ENCODE measurements at regions not wholly inside any gene's neighbourhood (a gene's known extent, or its start where the extent isn't known, plus 50 kb on each side); places are given as distances from the start of the nearest gene placed in this dataset.

DNA sequence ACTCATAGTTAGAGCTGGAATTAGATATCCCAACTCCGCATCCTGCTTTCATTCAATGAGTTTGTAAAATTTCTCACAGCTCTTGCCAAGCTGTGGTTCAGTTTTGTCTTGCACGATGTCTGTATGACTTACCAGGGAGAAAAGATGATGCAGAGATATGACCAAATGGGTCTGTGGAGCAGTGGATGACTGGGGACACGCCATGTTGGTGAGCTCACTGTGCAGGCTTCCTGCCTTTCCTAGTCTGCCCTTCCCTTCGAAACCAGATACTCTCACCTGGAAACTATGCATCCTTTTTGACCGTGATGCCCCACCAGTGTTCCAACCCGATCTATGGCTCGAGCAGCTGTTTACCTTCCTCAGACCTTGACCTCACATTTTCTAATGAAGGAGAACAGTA lies 262.7 kb upstream of the BMP2 start:
- H3K27ac Mint-ChIP-seq, result no peak overlapping the region

GRCh38 chr20:6504179-6504578 lies 263.3 kb upstream of the BMP2 start:
- CTCF ChIA-PET, result no interaction called here

More for the DNA sequence above, 262.7 kb upstream of the BMP2 start:
- no peaks in the 10 kb centered on the region for H3K4me1 Mint-ChIP-seq
- DNase-seq (ENCODE audit: low spot score) (no peak), ATAC-seq (no peak)
- POLR2A ChIA-PET, result no interaction called here
- H3K36me3 Mint-ChIP-seq, result no peaks in the 10 kb centered on the region
- H3K9me3 Mint-ChIP-seq, result peaks cover 6% of the 10 kb centered on the region; the same call in 1 of the 2 replicates
- no peak overlapping the region for H3K4me3 Mint-ChIP-seq
- CTCF ChIA-PET, result no interaction called here
- no peaks in the 10 kb centered on the region for H3K27me3 Mint-ChIP-seq (ENCODE audit: low read depth)
- TF ChIP-seq, protein P1, sequence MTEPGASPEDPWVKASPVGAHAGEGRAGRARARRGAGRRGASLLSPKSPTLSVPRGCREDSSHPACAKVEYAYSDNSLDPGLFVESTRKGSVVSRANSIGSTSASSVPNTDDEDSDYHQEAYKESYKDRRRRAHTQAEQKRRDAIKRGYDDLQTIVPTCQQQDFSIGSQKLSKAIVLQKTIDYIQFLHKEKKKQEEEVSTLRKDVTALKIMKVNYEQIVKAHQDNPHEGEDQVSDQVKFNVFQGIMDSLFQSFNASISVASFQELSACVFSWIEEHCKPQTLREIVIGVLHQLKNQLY (CRISPR knock-in tag; IDR thresholded peaks at IDR 0.05), result no peak
- TF ChIP-seq, protein P2, sequence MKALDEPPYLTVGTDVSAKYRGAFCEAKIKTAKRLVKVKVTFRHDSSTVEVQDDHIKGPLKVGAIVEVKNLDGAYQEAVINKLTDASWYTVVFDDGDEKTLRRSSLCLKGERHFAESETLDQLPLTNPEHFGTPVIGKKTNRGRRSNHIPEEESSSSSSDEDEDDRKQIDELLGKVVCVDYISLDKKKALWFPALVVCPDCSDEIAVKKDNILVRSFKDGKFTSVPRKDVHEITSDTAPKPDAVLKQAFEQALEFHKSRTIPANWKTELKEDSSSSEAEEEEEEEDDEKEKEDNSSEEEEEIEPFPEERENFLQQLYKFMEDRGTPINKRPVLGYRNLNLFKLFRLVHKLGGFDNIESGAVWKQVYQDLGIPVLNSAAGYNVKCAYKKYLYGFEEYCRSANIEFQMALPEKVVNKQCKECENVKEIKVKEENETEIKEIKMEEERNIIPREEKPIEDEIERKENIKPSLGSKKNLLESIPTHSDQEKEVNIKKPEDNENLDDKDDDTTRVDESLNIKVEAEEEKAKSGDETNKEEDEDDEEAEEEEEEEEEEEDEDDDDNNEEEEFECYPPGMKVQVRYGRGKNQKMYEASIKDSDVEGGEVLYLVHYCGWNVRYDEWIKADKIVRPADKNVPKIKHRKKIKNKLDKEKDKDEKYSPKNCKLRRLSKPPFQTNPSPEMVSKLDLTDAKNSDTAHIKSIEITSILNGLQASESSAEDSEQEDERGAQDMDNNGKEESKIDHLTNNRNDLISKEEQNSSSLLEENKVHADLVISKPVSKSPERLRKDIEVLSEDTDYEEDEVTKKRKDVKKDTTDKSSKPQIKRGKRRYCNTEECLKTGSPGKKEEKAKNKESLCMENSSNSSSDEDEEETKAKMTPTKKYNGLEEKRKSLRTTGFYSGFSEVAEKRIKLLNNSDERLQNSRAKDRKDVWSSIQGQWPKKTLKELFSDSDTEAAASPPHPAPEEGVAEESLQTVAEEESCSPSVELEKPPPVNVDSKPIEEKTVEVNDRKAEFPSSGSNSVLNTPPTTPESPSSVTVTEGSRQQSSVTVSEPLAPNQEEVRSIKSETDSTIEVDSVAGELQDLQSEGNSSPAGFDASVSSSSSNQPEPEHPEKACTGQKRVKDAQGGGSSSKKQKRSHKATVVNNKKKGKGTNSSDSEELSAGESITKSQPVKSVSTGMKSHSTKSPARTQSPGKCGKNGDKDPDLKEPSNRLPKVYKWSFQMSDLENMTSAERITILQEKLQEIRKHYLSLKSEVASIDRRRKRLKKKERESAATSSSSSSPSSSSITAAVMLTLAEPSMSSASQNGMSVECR (CRISPR knock-in tag; IDR thresholded peaks at IDR 0.05; ENCODE audit: borderline replicate concordance), result no peak
- no peak for TF ChIP-seq GRHL2 (CRISPR knock-in tag; IDR thresholded peaks at IDR 0.05; ENCODE audit: insufficient replicate concordance, severe bottlenecking)
- no peak for TF ChIP-seq TEAD1 (CRISPR knock-in tag; IDR thresholded peaks at IDR 0.05)
- TF ChIP-seq PRRX2 (CRISPR knock-in tag; IDR thresholded peaks at IDR 0.05), result no peak
- TF ChIP-seq EMX1 (CRISPR knock-in tag; IDR thresholded peaks at IDR 0.05), result no peak
- TF ChIP-seq TCF7 (CRISPR knock-in tag; IDR thresholded peaks at IDR 0.05; ENCODE audit: low read depth), result no peak
- TF ChIP-seq, protein P3, sequence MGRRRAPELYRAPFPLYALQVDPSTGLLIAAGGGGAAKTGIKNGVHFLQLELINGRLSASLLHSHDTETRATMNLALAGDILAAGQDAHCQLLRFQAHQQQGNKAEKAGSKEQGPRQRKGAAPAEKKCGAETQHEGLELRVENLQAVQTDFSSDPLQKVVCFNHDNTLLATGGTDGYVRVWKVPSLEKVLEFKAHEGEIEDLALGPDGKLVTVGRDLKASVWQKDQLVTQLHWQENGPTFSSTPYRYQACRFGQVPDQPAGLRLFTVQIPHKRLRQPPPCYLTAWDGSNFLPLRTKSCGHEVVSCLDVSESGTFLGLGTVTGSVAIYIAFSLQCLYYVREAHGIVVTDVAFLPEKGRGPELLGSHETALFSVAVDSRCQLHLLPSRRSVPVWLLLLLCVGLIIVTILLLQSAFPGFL (CRISPR knock-in tag; IDR thresholded peaks at IDR 0.05; ENCODE audit: borderline replicate concordance), result no peak
- TF ChIP-seq ESRRA (CRISPR knock-in tag; IDR thresholded peaks at IDR 0.05; ENCODE audit: borderline replicate concordance), result no peak
- no peak for TF ChIP-seq ELF4 (CRISPR knock-in tag; IDR thresholded peaks at IDR 0.05; ENCODE audit: low read depth)
- TF ChIP-seq ZNF416 (CRISPR knock-in tag; IDR thresholded peaks at IDR 0.05), result no peak
- no peak for TF ChIP-seq ZNF232 (CRISPR knock-in tag; IDR thresholded peaks at IDR 0.05)
- no peak for TF ChIP-seq ATF1 (CRISPR knock-in tag; IDR thresholded peaks at IDR 0.05)

More at GRCh38 chr20:6504179-6504578, 263.3 kb upstream of the BMP2 start:
- H3K4me1 Mint-ChIP-seq, result no peaks in the 10 kb centered on the region
- no peak for DNase-seq (ENCODE audit: low spot score)
- ATAC-seq, result no peak
- TF ChIP-seq, protein P1 (CRISPR knock-in tag; IDR thresholded peaks at IDR 0.05), result no peak
- TF ChIP-seq KAT7 (CRISPR knock-in tag; IDR thresholded peaks at IDR 0.05; ENCODE audit: borderline replicate concordance), result no peak
- no peak for TF ChIP-seq RORB (CRISPR knock-in tag; IDR thresholded peaks at IDR 0.05)
- TF ChIP-seq GTF2I (CRISPR knock-in tag; conservative IDR thresholded peaks at IDR 0.05), result no peak
- no peak for TF ChIP-seq ZNF138 (CRISPR knock-in tag; conservative IDR thresholded peaks at IDR 0.05)
- TF ChIP-seq ZBTB21 (CRISPR knock-in tag; IDR thresholded peaks at IDR 0.05; ENCODE audit: borderline replicate concordance), result no peak
- TF ChIP-seq ELF4 (CRISPR knock-in tag; IDR thresholded peaks at IDR 0.05; ENCODE audit: low read depth), result no peak
- no peak for TF ChIP-seq FOXK1 (CRISPR knock-in tag; IDR thresholded peaks at IDR 0.05)
- no peak for TF ChIP-seq ZNF416 (CRISPR knock-in tag; IDR thresholded peaks at IDR 0.05)
- no peak for TF ChIP-seq TEAD1 (CRISPR knock-in tag; IDR thresholded peaks at IDR 0.05)
- no peak for TF ChIP-seq NFATC4 (CRISPR knock-in tag; IDR thresholded peaks at IDR 0.05)
- no peak for TF ChIP-seq SOX15 (CRISPR knock-in tag; IDR thresholded peaks at IDR 0.05)
- no peaks in the 10 kb centered on the region for H3K9me3 Mint-ChIP-seq
- H3K36me3 Mint-ChIP-seq, result no peaks in the 10 kb centered on the region
- no peak overlapping the region for H3K27ac Mint-ChIP-seq
- H3K4me3 Mint-ChIP-seq, result no peak overlapping the region
- H3K27me3 Mint-ChIP-seq (ENCODE audit: low read depth), result no peaks in the 10 kb centered on the region
- POLR2A ChIA-PET, result no interaction called here
